T-helper 2 cell treated with Interferon-gamma antibody and Interleukin-4, amounts not matched to agents 5 μg/mL and 100 μg/mL, for 36 hours (primary cell): ENCODE measurements at regions not wholly inside any gene's neighbourhood (a gene's known extent, or its start where the extent isn't known, plus 50 kb on each side); places are given as distances from the start of the nearest gene placed in this dataset.
A peak's percentile ranks its signal among the peaks of the same experiment; 100 is the strongest.

Experiments used
- DNase-seq: peaks from one replicate; pipeline ENCODE4 v3.0.0; 2021; ENCODE audit warnings: low spot score
- H3K27ac Mint-ChIP-seq: one replicate; pipeline ENCODE4 v1.8.0; 2021; ENCODE audit warnings: mild to moderate bottlenecking, mixed read lengths
- H3K27me3 Mint-ChIP-seq: one replicate; pipeline ENCODE4 v1.8.0; 2021; ENCODE audit warnings: low read depth, mixed read lengths
- H3K36me3 Mint-ChIP-seq: one replicate; pipeline ENCODE4 v1.8.0; 2021; ENCODE audit warnings: low read depth, mixed read lengths
- H3K4me1 Mint-ChIP-seq: one replicate; pipeline ENCODE4 v1.8.0; 2021; ENCODE audit warnings: low read depth, mixed read lengths
- H3K4me3 Mint-ChIP-seq: one replicate; pipeline ENCODE4 v1.8.0; 2022; ENCODE audit warnings: mild to moderate bottlenecking, moderate library complexity, mixed read lengths
- H3K9me3 Mint-ChIP-seq: one replicate; pipeline ENCODE4 v1.8.0; 2021; ENCODE audit warnings: mixed read lengths

- Mint-ChIP-seq H3K4me1 (peaks cover 21% of the 10 kb centered on the region), H3K36me3 (no peaks in the 10 kb centered on the region), H3K4me3 (no peak overlapping the region), H3K9me3 (no peaks in the 10 kb centered on the region), H3K27ac (no peak overlapping the region), H3K27me3 (no peaks in the 10 kb centered on the region)
- no peak for DNase-seq
Observed at GRCh38 chr4:17328141-17328815, 183.6 kb downstream of the QDPR start.

GRCh38 chr4:17327591-17327990 lies 184.3 kb downstream of the QDPR start:
- Mint-ChIP-seq H3K36me3 (no peaks in the 10 kb centered on the region), H3K4me3 (no peak overlapping the region), H3K27ac (no peak overlapping the region), H3K9me3 (no peaks in the 10 kb centered on the region), H3K4me1 (peaks cover 21% of the 10 kb centered on the region), H3K27me3 (no peaks in the 10 kb centered on the region)
- DNase-seq = no peak

DNA sequence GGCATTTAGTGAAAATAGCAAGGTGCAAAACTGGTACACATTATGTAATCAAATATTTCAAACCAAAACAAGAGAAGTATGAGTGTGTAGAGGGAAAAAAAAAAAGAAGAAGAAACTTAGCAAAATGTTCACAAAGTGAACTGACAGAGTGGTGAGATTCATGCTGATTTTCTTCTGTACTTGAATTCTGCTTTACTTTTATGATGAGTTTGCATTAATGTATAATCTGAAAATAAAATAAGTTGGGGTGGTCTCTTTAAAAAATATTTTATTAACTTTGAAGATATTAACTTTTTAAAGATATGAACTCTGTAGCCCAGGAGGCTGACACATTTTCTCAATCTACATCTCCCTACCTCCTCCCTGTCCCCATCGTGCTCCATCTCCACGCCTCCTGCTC lies 185.1 kb downstream of the QDPR start:
- peaks cover 21% of the 10 kb centered on the region for H3K4me1 Mint-ChIP-seq
- H3K27me3 Mint-ChIP-seq = no peaks in the 10 kb centered on the region
- no peak overlapping the region for H3K27ac Mint-ChIP-seq
- H3K36me3 Mint-ChIP-seq = no peaks in the 10 kb centered on the region
- no peaks in the 10 kb centered on the region for H3K9me3 Mint-ChIP-seq
- DNase-seq = no peak
- H3K4me3 Mint-ChIP-seq = no peak overlapping the region

GRCh38 chr4:17325098-17325497 lies 186.8 kb downstream of the QDPR start:
- H3K27ac Mint-ChIP-seq = no peak overlapping the region

DNA sequence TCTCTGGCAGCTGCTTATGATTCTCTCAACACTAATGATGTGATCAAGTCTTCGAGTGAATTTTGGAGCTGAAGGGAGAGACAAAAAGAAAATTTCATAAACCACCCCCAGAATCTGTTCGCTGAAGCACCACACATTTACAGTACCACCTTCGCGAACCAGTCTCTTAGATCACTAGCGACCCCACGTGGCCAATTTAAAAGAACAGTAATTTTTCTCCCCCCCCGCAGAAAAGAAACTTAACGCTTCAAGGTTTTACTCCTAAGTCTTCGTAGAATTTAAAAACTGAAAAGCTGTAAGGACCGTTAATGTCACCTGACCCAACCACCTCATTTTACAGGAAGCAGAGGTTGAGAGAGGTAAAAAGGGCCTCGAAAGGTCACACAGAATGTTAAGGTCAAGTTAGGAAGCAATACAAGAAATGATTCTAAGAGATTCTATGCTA lies 187.5 kb downstream of the QDPR start:
- Mint-ChIP-seq H3K9me3 (peaks cover 5% of the 10 kb centered on the region), H3K36me3 (no peaks in the 10 kb centered on the region), H3K4me3 (peak overlapping the region; percentile 30), H3K27me3 (no peaks in the 10 kb centered on the region), H3K27ac (no peak overlapping the region), H3K4me1 (peaks cover 21% of the 10 kb centered on the region)
- peak; percentile 27 for DNase-seq

More at GRCh38 chr4:17325098-17325497, 186.8 kb downstream of the QDPR start:
- Mint-ChIP-seq H3K36me3 (no peaks in the 10 kb centered on the region), H3K4me1 (peaks cover 21% of the 10 kb centered on the region), H3K9me3 (peaks cover 5% of the 10 kb centered on the region), H3K27me3 (no peaks in the 10 kb centered on the region), H3K4me3 (no peak overlapping the region)
- no peak for DNase-seq

GRCh38 chr4:17323554-17324385 lies 188.1 kb downstream of the QDPR start:
- H3K4me3 Mint-ChIP-seq = peak overlapping the region; percentile 30
- no peaks in the 10 kb centered on the region for H3K27me3 Mint-ChIP-seq
- DNase-seq = no peak
- peaks cover 5% of the 10 kb centered on the region for H3K9me3 Mint-ChIP-seq
- peaks cover 20% of the 10 kb centered on the region for H3K4me1 Mint-ChIP-seq
- no peak overlapping the region for H3K27ac Mint-ChIP-seq
- H3K36me3 Mint-ChIP-seq = no peaks in the 10 kb centered on the region

DNA sequence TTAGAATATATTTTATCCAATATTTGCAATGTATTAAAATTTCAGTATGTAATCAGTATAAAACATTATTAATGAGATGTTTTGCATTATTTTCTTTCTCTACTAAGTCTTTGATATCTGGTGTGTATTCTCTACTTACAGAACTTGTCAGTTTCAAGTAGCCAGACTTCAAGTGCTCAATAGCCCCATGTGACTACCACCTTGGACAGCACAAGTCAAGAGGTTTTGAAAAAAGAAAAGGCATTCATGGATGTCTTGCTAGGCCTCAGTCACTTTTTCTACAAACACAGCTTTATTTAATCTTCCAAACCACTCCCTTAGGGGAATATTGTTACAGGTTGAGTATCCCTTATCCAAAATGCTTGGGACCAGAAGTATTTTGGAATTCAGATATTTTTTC lies 189.4 kb downstream of the QDPR start:
- H3K9me3 Mint-ChIP-seq = peaks cover 5% of the 10 kb centered on the region
- no peak for DNase-seq
- H3K27me3 Mint-ChIP-seq = peaks cover 2% of the 10 kb centered on the region
- no peak overlapping the region for H3K4me3 Mint-ChIP-seq
- H3K27ac Mint-ChIP-seq = no peak overlapping the region
- H3K4me1 Mint-ChIP-seq = peaks cover 17% of the 10 kb centered on the region
- H3K36me3 Mint-ChIP-seq = no peaks in the 10 kb centered on the region

GRCh38 chr4:17320046-17320445 lies 191.8 kb downstream of the QDPR start:
- Mint-ChIP-seq H3K27ac (no peak overlapping the region), H3K4me3 (no peak overlapping the region), H3K27me3 (peaks cover 5% of the 10 kb centered on the region)

GRCh38 chr4:17317526-17317925 lies 194.4 kb downstream of the QDPR start:
- Mint-ChIP-seq H3K27me3 (peaks cover 5% of the 10 kb centered on the region), H3K27ac (no peak overlapping the region), H3K9me3 (peaks cover 5% of the 10 kb centered on the region), H3K4me3 (no peak overlapping the region), H3K36me3 (no peaks in the 10 kb centered on the region), H3K4me1 (no peaks in the 10 kb centered on the region)
- DNase-seq = no peak

More at GRCh38 chr4:17320046-17320445, 191.8 kb downstream of the QDPR start:
- DNase-seq = no peak
- peaks cover 5% of the 10 kb centered on the region for H3K9me3 Mint-ChIP-seq
- H3K36me3 Mint-ChIP-seq = no peaks in the 10 kb centered on the region
- peaks cover 10% of the 10 kb centered on the region for H3K4me1 Mint-ChIP-seq

DNA sequence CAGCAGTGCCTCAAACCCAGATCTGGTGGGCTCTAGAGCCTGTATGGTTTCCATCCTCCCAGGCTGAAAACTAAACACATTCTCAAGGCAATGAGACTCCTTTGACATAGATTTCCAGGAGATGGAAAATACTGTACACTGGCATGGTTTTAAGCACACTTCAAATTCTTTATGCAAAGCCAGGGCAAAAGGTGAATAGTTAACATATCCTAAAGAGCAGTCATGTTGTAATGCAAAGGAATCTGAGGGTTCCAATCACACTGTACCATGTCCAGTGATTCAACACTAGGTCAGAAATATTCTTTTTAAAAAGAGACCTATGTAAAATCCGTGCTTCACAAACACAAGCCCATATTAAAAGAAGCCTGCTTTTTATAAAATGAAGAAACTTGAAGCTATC lies 195.3 kb downstream of the QDPR start:
- H3K4me1 Mint-ChIP-seq = no peaks in the 10 kb centered on the region
- H3K27me3 Mint-ChIP-seq = peaks cover 5% of the 10 kb centered on the region
- no peak for DNase-seq
- peaks cover 5% of the 10 kb centered on the region for H3K9me3 Mint-ChIP-seq
- no peak overlapping the region for H3K4me3 Mint-ChIP-seq
- no peaks in the 10 kb centered on the region for H3K36me3 Mint-ChIP-seq
- no peak overlapping the region for H3K27ac Mint-ChIP-seq

- DNase-seq = no peak
- Mint-ChIP-seq H3K9me3 (peaks cover under 1% of the 10 kb centered on the region), H3K27me3 (peaks cover 5% of the 10 kb centered on the region), H3K4me1 (peaks cover 2% of the 10 kb centered on the region), H3K27ac (no peak overlapping the region), H3K36me3 (no peaks in the 10 kb centered on the region), H3K4me3 (no peak overlapping the region)
Observed at GRCh38 chr4:17315459-17315858, 196.4 kb downstream of the QDPR start.

GRCh38 chr4:17313194-17313593 lies 198.7 kb downstream of the QDPR start:
- H3K4me1 Mint-ChIP-seq = peaks cover 5% of the 10 kb centered on the region
- no peaks in the 10 kb centered on the region for H3K9me3 Mint-ChIP-seq
- no peak overlapping the region for H3K27ac Mint-ChIP-seq
- H3K4me3 Mint-ChIP-seq = no peak overlapping the region
- H3K27me3 Mint-ChIP-seq = peaks cover 10% of the 10 kb centered on the region
- no peak for DNase-seq
- H3K36me3 Mint-ChIP-seq = no peaks in the 10 kb centered on the region

DNA sequence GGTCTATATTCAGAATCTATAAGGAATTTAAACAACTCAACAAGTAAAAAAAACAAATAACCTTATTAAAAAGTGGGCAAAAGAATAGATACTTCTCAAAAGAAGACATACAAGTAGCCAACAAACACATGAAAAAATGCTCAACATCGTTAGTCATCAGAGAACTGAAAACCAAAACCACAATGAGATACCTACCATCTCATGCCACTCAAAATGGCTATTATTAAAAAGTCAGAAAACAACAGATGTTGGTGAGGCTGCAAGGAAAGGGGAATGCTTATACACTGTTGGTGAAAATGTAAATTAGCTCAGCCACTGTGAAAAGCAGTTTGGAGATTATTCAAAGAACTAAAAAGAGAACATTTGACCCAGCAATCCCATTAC lies 201.6 kb downstream of the QDPR start:
- H3K27ac Mint-ChIP-seq = no peak overlapping the region
- H3K27me3 Mint-ChIP-seq = peaks cover 7% of the 10 kb centered on the region
- no peaks in the 10 kb centered on the region for H3K36me3 Mint-ChIP-seq
- H3K4me3 Mint-ChIP-seq = no peak overlapping the region
- DNase-seq = no peak
- peaks cover 5% of the 10 kb centered on the region for H3K4me1 Mint-ChIP-seq
- H3K9me3 Mint-ChIP-seq = no peaks in the 10 kb centered on the region

GRCh38 chr4:17309567-17310268 lies 202.2 kb downstream of the QDPR start:
- H3K27me3 Mint-ChIP-seq = peaks cover 7% of the 10 kb centered on the region
- peaks cover 5% of the 10 kb centered on the region for H3K4me1 Mint-ChIP-seq
- no peak overlapping the region for H3K4me3 Mint-ChIP-seq
- no peaks in the 10 kb centered on the region for H3K36me3 Mint-ChIP-seq
- no peak overlapping the region for H3K27ac Mint-ChIP-seq
- no peaks in the 10 kb centered on the region for H3K9me3 Mint-ChIP-seq
- no peak for DNase-seq
